ENCODE measurements at regions not wholly inside any gene's neighbourhood (a gene's known extent, or its start where the extent isn't known, plus 50 kb on each side); places are given as distances from the start of the nearest gene placed in this dataset.

- TF ChIP-seq CTCF (conservative IDR thresholded peaks at IDR 0.05; ENCODE audit: control insufficient read depth, insufficient read depth, low read depth, low read length) = no peak
- DNase-seq (ENCODE audit: low read depth) = no peak
- H3K4me3 ChIP-seq (ENCODE audit: control insufficient read depth, low read depth, low read length) = no peak overlapping the region
These were observed 560.4 kb upstream of the JAG1 start for GRCh38 chr20:11234181-11234580.

GRCh38 chr20:11234608-11235007, 560.8 kb upstream of the JAG1 start:
- TF ChIP-seq CTCF (conservative IDR thresholded peaks at IDR 0.05; ENCODE audit: control insufficient read depth, insufficient read depth, low read depth, low read length) = no peak
- DNase-seq (ENCODE audit: low read depth) = no peak

GRCh38 chr20:11235058-11235457, 561.3 kb upstream of the JAG1 start:
- peak; percentile 38 for DNase-seq (ENCODE audit: low read depth)
- no peak for TF ChIP-seq CTCF (conservative IDR thresholded peaks at IDR 0.05; ENCODE audit: control insufficient read depth, insufficient read depth, low read depth, low read length)

More at GRCh38 chr20:11234608-11235007, 560.8 kb upstream of the JAG1 start:
- H3K4me3 ChIP-seq (ENCODE audit: control insufficient read depth, low read depth, low read length) = no peak overlapping the region

GRCh38 chr20:11242320-11242719, 568.5 kb upstream of the JAG1 start:
- no peak for DNase-seq (ENCODE audit: low read depth)
- no peak overlapping the region for H3K4me3 ChIP-seq (ENCODE audit: control insufficient read depth, low read depth, low read length)
- no peak for TF ChIP-seq CTCF (conservative IDR thresholded peaks at IDR 0.05; ENCODE audit: control insufficient read depth, insufficient read depth, low read depth, low read length)

More at GRCh38 chr20:11235058-11235457, 561.3 kb upstream of the JAG1 start:
- no peak overlapping the region for H3K4me3 ChIP-seq (ENCODE audit: control insufficient read depth, low read depth, low read length)

- no peak for DNase-seq (ENCODE audit: low read depth)
- no peak for TF ChIP-seq CTCF (conservative IDR thresholded peaks at IDR 0.05; ENCODE audit: control insufficient read depth, insufficient read depth, low read depth, low read length)
- H3K4me3 ChIP-seq (ENCODE audit: control insufficient read depth, low read depth, low read length) = no peak overlapping the region
These were observed 571.6 kb upstream of the JAG1 start for GRCh38 chr20:11245431-11245830.

GRCh38 chr20:11246251-11246775, 572.5 kb upstream of the JAG1 start:
- H3K4me3 ChIP-seq (ENCODE audit: control insufficient read depth, low read depth, low read length) = no peak overlapping the region
- DNase-seq (ENCODE audit: low read depth) = no peak
- no peak for TF ChIP-seq CTCF (conservative IDR thresholded peaks at IDR 0.05; ENCODE audit: control insufficient read depth, insufficient read depth, low read depth, low read length)

Measured in fibroblast of mammary gland (primary cell).